GM23338 (cell line): ENCODE measurements at regions not wholly inside any gene's neighbourhood (a gene's known extent, or its start where the extent isn't known, plus 50 kb on each side); places are given as distances from the start of the nearest gene placed in this dataset.

Experiments used
- ATAC-seq: fragments of 200-7000 bp; cut with Tn5 transposase; 3 replicates; pipeline ENCODE4 v1.9.1; 2020
- DNase-seq: peaks from one replicate; pipeline ENCODE4 v3.0.0-alpha.2; 2015; ENCODE audit warnings: low spot score
- H2AFZ ChIP-seq: fragments of 200-600 bp; sonication (generic); 2 replicates; pipeline ENCODE4 v1.8.0; 2016; ENCODE audit warnings: antibody characterized with exemption, mild to moderate bottlenecking, moderate library complexity
- H3F3A ChIP-seq: fragments of 200-600 bp; sonication (generic); replicated peaks from 2 replicates; pipeline ENCODE4 v1.8.0; 2017; ENCODE audit warnings: antibody characterized with exemption, mixed run types, low read depth
- H3K27ac ChIP-seq: fragments of 200-600 bp; sonication (generic); 2 replicates; pipeline ENCODE4 v1.6.1; 2016; ENCODE audit warnings: low read depth
- H3K27me3 ChIP-seq: fragments of 200-600 bp; sonication (generic); 2 replicates; pipeline ENCODE4 v1.8.0; 2016; ENCODE audit warnings: mild to moderate bottlenecking, mixed run types, moderate library complexity; ENCODE audit not compliant: insufficient read depth
- H3K36me3 ChIP-seq: fragments of 200-600 bp; sonication (generic); 2 replicates; pipeline ENCODE4 v1.8.0; 2016; ENCODE audit warnings: mild to moderate bottlenecking; ENCODE audit not compliant: insufficient read depth
- H3K4me1 ChIP-seq: fragments of 200-600 bp; sonication (generic); 2 replicates; pipeline ENCODE4 v1.8.0; 2016; ENCODE audit warnings: mild to moderate bottlenecking, moderate library complexity; ENCODE audit not compliant: insufficient read depth
- H3K4me2 ChIP-seq: fragments of 200-600 bp; sonication (generic); 2 replicates; pipeline ENCODE4 v1.7.1; 2017; ENCODE audit warnings: mixed run types
- H3K4me3 ChIP-seq: fragments of 200-600 bp; sonication (generic); 2 replicates; pipeline ENCODE4 v1.6.1; 2016; ENCODE audit warnings: mixed run types
- H3K79me2 ChIP-seq: fragments of 200-600 bp; sonication (generic); replicated peaks from 2 replicates; pipeline ENCODE4 v1.8.0; 2017; ENCODE audit warnings: mild to moderate bottlenecking; ENCODE audit not compliant: insufficient read depth
- H3K9me2 ChIP-seq: fragments of 200-600 bp; sonication (generic); 2 replicates; pipeline ENCODE4 v1.8.0; 2017; ENCODE audit not compliant: insufficient read depth
- H4K20me1 ChIP-seq: fragments of 200-600 bp; sonication (generic); replicated peaks from 2 replicates; pipeline ENCODE4 v1.8.0; 2017; ENCODE audit warnings: mild to moderate bottlenecking; ENCODE audit not compliant: insufficient read depth
- H3K27ac Mint-ChIP-seq: 2 replicates; pipeline ENCODE4 v1.8.0; 2020; ENCODE audit warnings: inconsistent platforms, mild to moderate bottlenecking, moderate library complexity, mixed read lengths
- H3K27me3 Mint-ChIP-seq: 3 replicates; pipeline ENCODE4 v1.8.0; 2022; ENCODE audit warnings: low read depth, mild to moderate bottlenecking, moderate library complexity, mixed read lengths, inconsistent platforms; ENCODE audit not compliant: insufficient read depth, poor library complexity
- H3K36me3 Mint-ChIP-seq: 3 replicates; pipeline ENCODE4 v1.8.0; 2021; ENCODE audit warnings: low read depth, mild to moderate bottlenecking, inconsistent platforms, moderate library complexity, mixed read lengths
- H3K4me1 Mint-ChIP-seq: 3 replicates; pipeline ENCODE4 v1.8.0; 2020; ENCODE audit warnings: mild to moderate bottlenecking, inconsistent platforms, mixed read lengths
- H3K4me3 Mint-ChIP-seq: 3 replicates; pipeline ENCODE4 v1.8.0; 2021; ENCODE audit warnings: moderate library complexity, mild to moderate bottlenecking, inconsistent platforms, mixed read lengths
- H3K9me3 Mint-ChIP-seq: 3 replicates; pipeline ENCODE4 v1.8.0; 2020; ENCODE audit warnings: moderate library complexity, mild to moderate bottlenecking, inconsistent platforms, mixed read lengths
- CREB1 ChIP-seq: fragments of 250-450 bp; sonication (Bioruptor Pico); IDR thresholded peaks from 2 replicates; pipeline ENCODE4 v1.5.0; 2020; ENCODE audit warnings: low read depth, mild to moderate bottlenecking, moderate library complexity
- CTCF ChIP-seq, 2 experiments: fragments of 200-600 bp in 1 of 2; sonication (generic) in 1 of 2; conservative IDR thresholded peaks; 2 replicates each; pipeline versions ENCODE4 v1.5.1 to v1.6.1; 2016 to 2017; ENCODE audit warnings: antibody characterized with exemption in 2 of 2, low read depth in 2 of 2, mild to moderate bottlenecking in 2 of 2, moderate library complexity in 1 of 2
- EZH2 ChIP-seq: fragments of 200-600 bp; sonication (generic); IDR thresholded peaks from one replicate; pipeline ENCODE4 v1.8.0; 2017; ENCODE audit warnings: antibody characterized with exemption, mild to moderate bottlenecking, low read depth; ENCODE audit not compliant: unreplicated experiment
- EZH2phosphoT487 ChIP-seq: fragments of 200-600 bp; sonication (generic); IDR thresholded peaks from one replicate; pipeline ENCODE4 v1.8.1; 2018; ENCODE audit warnings: antibody characterized with exemption; ENCODE audit not compliant: unreplicated experiment
- JUNB ChIP-seq: IDR thresholded peaks from one replicate; pipeline ENCODE4 v1.6.1; 2016; ENCODE audit warnings: antibody characterized with exemption; ENCODE audit not compliant: unreplicated experiment
- NANOG ChIP-seq: IDR thresholded peaks from 2 replicates; pipeline ENCODE4 v1.6.1; 2016; ENCODE audit warnings: antibody characterized with exemption, borderline replicate concordance
- STAT1 ChIP-seq: IDR thresholded peaks from one replicate; pipeline ENCODE4 v1.6.1; 2016; ENCODE audit warnings: antibody characterized with exemption; ENCODE audit not compliant: unreplicated experiment
- TF ChIP-seq, protein P1 (sequence below): IDR thresholded peaks from 2 replicates; pipeline ENCODE4 v1.6.1; 2016; ENCODE audit warnings: antibody characterized with exemption
- TF ChIP-seq, protein P2 (sequence below): IDR thresholded peaks from one replicate; pipeline ENCODE4 v1.6.1; 2018; ENCODE audit warnings: antibody characterized with exemption; ENCODE audit not compliant: unreplicated experiment

DNA sequence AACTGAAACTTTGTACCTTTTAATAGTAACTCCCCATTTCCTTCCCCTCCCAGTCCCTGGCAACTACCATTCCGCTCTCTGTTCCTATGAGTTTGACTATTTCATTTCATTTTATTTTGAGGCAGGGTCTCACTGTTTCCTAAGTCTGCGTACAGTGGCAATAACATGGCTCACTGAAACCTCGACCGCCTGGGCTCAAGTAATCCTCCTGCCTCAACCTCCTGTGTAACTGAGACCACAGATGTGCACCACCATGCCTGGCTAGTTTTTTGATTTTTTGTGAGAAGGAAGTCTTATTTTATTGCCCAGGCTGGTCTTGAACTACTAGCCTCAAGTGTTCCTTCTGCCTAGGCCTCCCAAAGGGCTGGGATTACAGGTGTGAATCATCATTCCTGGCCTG is 808.1 kb downstream of the CDH11 start:
- no peaks in the 10 kb centered on the region for H3K36me3 ChIP-seq
- no peak overlapping the region for H3K27ac ChIP-seq
- Mint-ChIP-seq H3K4me1 (no peaks in the 10 kb centered on the region), H3K4me3 (no peak overlapping the region), H3K27ac (no peak overlapping the region), H3K27me3 (peaks cover 2% of the 10 kb centered on the region), H3K36me3 (no peaks in the 10 kb centered on the region; the same call in 2 of the 3 replicates), H3K9me3 (peaks cover 7% of the 10 kb centered on the region; the same call in 2 of the 3 replicates)
- H4K20me1 ChIP-seq = no peaks in the 10 kb centered on the region
- H3F3A ChIP-seq = no peaks in the 10 kb centered on the region
- no peak for ATAC-seq
- peaks cover 5% of the 10 kb centered on the region; the same call in 1 of the 2 replicates for H3K9me2 ChIP-seq
- no peak overlapping the region for H3K4me2 ChIP-seq
- H3K79me2 ChIP-seq = no peaks in the 10 kb centered on the region
- H3K4me1 ChIP-seq = no peaks in the 10 kb centered on the region
- DNase-seq = no peak
- no peak overlapping the region for H2AFZ ChIP-seq
- H3K4me3 ChIP-seq = no peak overlapping the region
- H3K27me3 ChIP-seq = no peaks in the 10 kb centered on the region
- no peak for TF ChIP-seq STAT1
- TF ChIP-seq, protein P1, sequence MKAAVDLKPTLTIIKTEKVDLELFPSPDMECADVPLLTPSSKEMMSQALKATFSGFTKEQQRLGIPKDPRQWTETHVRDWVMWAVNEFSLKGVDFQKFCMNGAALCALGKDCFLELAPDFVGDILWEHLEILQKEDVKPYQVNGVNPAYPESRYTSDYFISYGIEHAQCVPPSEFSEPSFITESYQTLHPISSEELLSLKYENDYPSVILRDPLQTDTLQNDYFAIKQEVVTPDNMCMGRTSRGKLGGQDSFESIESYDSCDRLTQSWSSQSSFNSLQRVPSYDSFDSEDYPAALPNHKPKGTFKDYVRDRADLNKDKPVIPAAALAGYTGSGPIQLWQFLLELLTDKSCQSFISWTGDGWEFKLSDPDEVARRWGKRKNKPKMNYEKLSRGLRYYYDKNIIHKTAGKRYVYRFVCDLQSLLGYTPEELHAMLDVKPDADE = no peak
- no peak for TF ChIP-seq EZH2
- TF ChIP-seq CREB1 = no peak
- TF ChIP-seq, protein P2, sequence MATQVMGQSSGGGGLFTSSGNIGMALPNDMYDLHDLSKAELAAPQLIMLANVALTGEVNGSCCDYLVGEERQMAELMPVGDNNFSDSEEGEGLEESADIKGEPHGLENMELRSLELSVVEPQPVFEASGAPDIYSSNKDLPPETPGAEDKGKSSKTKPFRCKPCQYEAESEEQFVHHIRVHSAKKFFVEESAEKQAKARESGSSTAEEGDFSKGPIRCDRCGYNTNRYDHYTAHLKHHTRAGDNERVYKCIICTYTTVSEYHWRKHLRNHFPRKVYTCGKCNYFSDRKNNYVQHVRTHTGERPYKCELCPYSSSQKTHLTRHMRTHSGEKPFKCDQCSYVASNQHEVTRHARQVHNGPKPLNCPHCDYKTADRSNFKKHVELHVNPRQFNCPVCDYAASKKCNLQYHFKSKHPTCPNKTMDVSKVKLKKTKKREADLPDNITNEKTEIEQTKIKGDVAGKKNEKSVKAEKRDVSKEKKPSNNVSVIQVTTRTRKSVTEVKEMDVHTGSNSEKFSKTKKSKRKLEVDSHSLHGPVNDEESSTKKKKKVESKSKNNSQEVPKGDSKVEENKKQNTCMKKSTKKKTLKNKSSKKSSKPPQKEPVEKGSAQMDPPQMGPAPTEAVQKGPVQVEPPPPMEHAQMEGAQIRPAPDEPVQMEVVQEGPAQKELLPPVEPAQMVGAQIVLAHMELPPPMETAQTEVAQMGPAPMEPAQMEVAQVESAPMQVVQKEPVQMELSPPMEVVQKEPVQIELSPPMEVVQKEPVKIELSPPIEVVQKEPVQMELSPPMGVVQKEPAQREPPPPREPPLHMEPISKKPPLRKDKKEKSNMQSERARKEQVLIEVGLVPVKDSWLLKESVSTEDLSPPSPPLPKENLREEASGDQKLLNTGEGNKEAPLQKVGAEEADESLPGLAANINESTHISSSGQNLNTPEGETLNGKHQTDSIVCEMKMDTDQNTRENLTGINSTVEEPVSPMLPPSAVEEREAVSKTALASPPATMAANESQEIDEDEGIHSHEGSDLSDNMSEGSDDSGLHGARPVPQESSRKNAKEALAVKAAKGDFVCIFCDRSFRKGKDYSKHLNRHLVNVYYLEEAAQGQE = no peak
- TF ChIP-seq EZH2phosphoT487 = no peak
- no peak for TF ChIP-seq CTCF (conservative IDR thresholded peaks at IDR 0.05; ENCODE audit: low read depth in 2 of 2)
- TF ChIP-seq NANOG = no peak

- no peaks in the 10 kb centered on the region for H3K4me1 ChIP-seq
Observed at GRCh38 chr16:64312980-64313379, 808.9 kb downstream of the CDH11 start.

More at GRCh38 chr16:64312980-64313379, 808.9 kb downstream of the CDH11 start:
- Histone ChIP-seq H3K27ac (no peak overlapping the region), H3K9me2 (peaks cover 5% of the 10 kb centered on the region; the same call in 1 of the 2 replicates), H3F3A (no peaks in the 10 kb centered on the region), H3K27me3 (no peaks in the 10 kb centered on the region), H3K36me3 (no peaks in the 10 kb centered on the region), H4K20me1 (no peaks in the 10 kb centered on the region), H3K4me2 (no peak overlapping the region), H2AFZ (no peak overlapping the region), H3K79me2 (no peaks in the 10 kb centered on the region), H3K4me3 (no peak overlapping the region)
- no peak overlapping the region for H3K4me3 Mint-ChIP-seq
- peaks cover 11% of the 10 kb centered on the region; the same call in 2 of the 3 replicates for H3K9me3 Mint-ChIP-seq
- ATAC-seq = no peak
- peaks cover 2% of the 10 kb centered on the region for H3K27me3 Mint-ChIP-seq
- no peak overlapping the region for H3K27ac Mint-ChIP-seq
- H3K4me1 Mint-ChIP-seq = no peaks in the 10 kb centered on the region
- H3K36me3 Mint-ChIP-seq = no peaks in the 10 kb centered on the region; the same call in 2 of the 3 replicates
- TF ChIP-seq JUNB = no peak
- TF ChIP-seq, protein P2 = no peak
- no peak for DNase-seq
